Activated T-helper 1 cell treated with anti-CD3 and anti-CD28 coated beads, Interleukin-12 subunit alpha, Interleukin-12 subunit beta, Interleukin-2, Interleukin-4 antibody, amounts not matched to agents 30 ng/mL and 10 ng/mL and 1 ng/mL, durations not matched to agents 14 hours and 24 hours and 36 hours (primary cell): ENCODE measurements at regions not wholly inside any gene's neighbourhood (a gene's known extent, or its start where the extent isn't known, plus 50 kb on each side); places are given as distances from the start of the nearest gene placed in this dataset.

ENCODE experiments used
- DNase-seq: peaks from one replicate; pipeline ENCODE4 v3.0.0; 2021; ENCODE audit warnings: low spot score
- H3K27ac Mint-ChIP-seq: one replicate; pipeline ENCODE4 v1.8.0; 2021; ENCODE audit warnings: mild to moderate bottlenecking, mixed read lengths
- H3K27me3 Mint-ChIP-seq: one replicate; pipeline ENCODE4 v1.8.0; 2022; ENCODE audit warnings: mild to moderate bottlenecking, moderate library complexity, mixed read lengths; ENCODE audit not compliant: insufficient read depth
- H3K36me3 Mint-ChIP-seq: one replicate; pipeline ENCODE4 v1.8.0; 2021; ENCODE audit warnings: low read depth, mixed read lengths
- H3K4me1 Mint-ChIP-seq: one replicate; pipeline ENCODE4 v1.8.0; 2021; ENCODE audit warnings: low read depth, mixed read lengths
- H3K4me3 Mint-ChIP-seq: one replicate; pipeline ENCODE4 v1.8.0; 2021; ENCODE audit warnings: mild to moderate bottlenecking, moderate library complexity, mixed read lengths
- H3K9me3 Mint-ChIP-seq: one replicate; pipeline ENCODE4 v1.8.0; 2021; ENCODE audit warnings: mixed read lengths
- intact Hi-C: fragments of 100-400 bp; cut with micrococcal nuclease; formaldehyde crosslinking; loops from one replicate; pipeline ENCODE4 v1.15.1; 2024

DNA sequence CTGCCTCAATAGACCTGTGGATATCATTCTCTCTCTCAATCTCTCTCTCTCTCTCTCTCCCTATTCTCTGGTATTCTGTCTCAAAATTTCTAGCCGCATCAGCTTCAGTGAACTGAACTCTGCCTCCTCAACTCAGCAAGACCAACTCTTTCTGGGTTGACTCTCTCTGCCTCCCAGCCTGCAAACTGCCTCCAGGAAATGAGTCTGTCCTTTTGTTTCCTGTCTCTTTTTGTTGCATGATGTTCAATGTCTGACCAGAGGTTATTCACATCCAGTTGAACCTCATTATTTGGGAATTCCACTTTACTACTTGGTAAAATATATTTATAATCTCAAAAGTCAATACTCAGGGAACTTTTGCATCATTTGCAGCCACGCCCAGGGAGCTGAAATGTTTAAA lies 682.7 kb upstream of the FZD8 start:
- intact Hi-C loops = no loop called here

DNA sequence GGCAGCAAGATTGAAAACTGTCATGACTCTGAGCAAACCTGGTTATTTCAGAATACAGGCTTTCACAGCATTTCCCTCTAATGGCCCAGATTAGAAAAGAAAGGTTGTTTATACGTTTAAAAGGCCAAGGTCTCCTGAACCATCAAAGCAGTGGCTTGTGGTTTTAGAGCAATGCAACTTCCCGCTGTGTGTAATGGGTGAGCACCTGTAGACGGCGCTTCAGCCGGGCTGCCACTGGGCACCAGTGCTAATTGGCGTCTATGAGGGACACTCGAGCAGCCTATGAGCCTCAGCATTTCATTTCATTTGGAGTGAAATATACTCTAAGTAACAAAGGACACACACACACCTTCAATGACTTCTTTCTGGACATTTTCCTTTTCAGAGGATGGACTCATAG lies 671.0 kb upstream of the FZD8 start:
- Mint-ChIP-seq H3K4me1 (no peaks in the 10 kb centered on the region), H3K27ac (no peak overlapping the region), H3K27me3 (no peaks in the 10 kb centered on the region), H3K4me3 (no peak overlapping the region), H3K9me3 (peaks cover 10% of the 10 kb centered on the region), H3K36me3 (no peaks in the 10 kb centered on the region)
- intact Hi-C loops = no loop called here
- no peak for DNase-seq

More for the DNA sequence above, 682.7 kb upstream of the FZD8 start:
- Mint-ChIP-seq H3K9me3 (peaks cover 20% of the 10 kb centered on the region), H3K4me1 (no peaks in the 10 kb centered on the region), H3K27me3 (no peaks in the 10 kb centered on the region), H3K4me3 (no peak overlapping the region), H3K27ac (no peak overlapping the region), H3K36me3 (no peaks in the 10 kb centered on the region)
- DNase-seq = no peak

DNA sequence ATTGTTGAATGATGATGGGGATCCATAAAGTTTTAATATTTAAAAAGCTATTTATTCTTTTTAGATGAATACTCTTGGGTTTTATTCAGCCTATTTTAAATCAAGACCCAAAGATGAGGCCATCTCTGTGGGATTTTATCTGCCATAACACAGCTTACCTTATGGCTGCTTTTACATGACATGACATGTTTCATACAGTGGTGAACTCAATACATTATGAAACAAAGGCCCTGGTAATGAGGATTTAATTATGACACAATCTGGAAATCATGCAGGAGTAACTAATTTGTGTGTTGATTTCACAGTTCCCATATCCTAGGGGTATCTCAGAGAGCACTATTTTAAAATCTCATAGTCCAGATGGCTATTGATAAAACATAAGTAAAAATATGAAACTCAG lies 661.8 kb upstream of the FZD8 start:
- Mint-ChIP-seq H3K27me3 (no peaks in the 10 kb centered on the region), H3K36me3 (no peaks in the 10 kb centered on the region)
- intact Hi-C loops = no loop called here

DNA sequence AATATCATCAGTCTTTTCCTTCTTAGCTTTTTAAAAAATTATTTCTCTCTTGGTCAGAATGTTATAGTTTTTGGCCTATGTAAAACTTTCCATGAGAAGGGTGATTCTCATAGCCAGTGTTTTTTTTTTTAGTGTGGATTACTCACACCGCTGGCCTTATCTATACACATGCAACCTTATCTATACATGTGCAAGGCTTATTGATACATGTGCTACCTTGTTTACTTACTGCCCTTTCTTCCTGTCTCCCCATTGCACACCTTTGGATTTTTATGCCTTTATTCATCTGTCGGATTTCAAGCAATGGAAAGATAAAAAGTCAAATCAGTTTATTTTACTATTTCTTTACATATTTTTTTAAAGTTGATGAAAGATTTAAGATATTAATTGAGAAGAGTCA lies 660.0 kb upstream of the FZD8 start:
- Mint-ChIP-seq H3K36me3 (no peaks in the 10 kb centered on the region), H3K9me3 (peaks cover 6% of the 10 kb centered on the region), H3K27me3 (no peaks in the 10 kb centered on the region), H3K4me3 (no peak overlapping the region), H3K4me1 (no peaks in the 10 kb centered on the region), H3K27ac (no peak overlapping the region)
- intact Hi-C loops = no loop called here
- DNase-seq = no peak

More for the DNA sequence above, 661.8 kb upstream of the FZD8 start:
- Mint-ChIP-seq H3K27ac (no peak overlapping the region), H3K4me3 (no peak overlapping the region), H3K4me1 (no peaks in the 10 kb centered on the region), H3K9me3 (no peaks in the 10 kb centered on the region)
- DNase-seq = no peak

DNA sequence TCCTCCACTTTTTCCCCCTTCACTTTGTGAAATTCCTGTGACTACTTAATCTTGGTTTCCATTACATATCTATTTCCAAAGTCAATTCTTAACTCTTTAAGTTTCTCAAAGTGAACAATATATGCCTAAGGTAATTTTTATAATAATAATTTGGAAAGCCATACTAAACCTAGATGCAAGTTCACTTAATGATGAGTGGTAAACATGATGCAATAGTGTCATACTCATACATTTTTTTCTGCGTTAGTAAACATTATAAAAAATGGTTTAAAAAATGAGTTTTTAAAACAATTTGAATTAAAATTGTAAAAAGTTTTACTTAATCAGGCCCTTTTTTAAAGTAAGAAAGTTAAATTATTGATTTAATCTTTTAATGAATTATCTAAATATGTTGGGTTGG lies 659.4 kb upstream of the FZD8 start:
- Mint-ChIP-seq H3K36me3 (no peaks in the 10 kb centered on the region), H3K27me3 (no peaks in the 10 kb centered on the region), H3K9me3 (peaks cover 7% of the 10 kb centered on the region), H3K4me1 (no peaks in the 10 kb centered on the region), H3K4me3 (no peak overlapping the region), H3K27ac (no peak overlapping the region)
- no peak for DNase-seq
- intact Hi-C loops = no loop called here

DNA sequence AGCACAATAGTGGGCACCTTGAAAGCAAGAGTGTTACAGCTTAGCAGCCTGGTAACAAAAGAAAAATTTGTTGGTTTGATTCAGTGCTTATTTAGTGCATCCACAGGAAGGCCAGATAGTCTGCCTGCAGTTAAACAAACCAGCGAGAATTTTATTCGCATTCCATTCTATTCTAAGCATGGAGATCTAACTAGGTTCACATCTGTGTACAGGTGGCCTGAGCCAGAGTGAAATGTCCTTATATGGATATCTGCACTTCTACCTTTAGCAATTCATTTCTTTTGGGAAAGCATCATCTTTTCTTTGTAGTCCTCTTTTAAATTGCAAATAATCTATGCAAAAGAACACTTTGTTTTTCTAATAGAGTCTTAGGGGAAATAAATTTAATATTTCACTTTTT lies 659.0 kb upstream of the FZD8 start:
- peaks cover 7% of the 10 kb centered on the region for H3K9me3 Mint-ChIP-seq
- H3K27ac Mint-ChIP-seq = no peak overlapping the region
- no peak overlapping the region for H3K4me3 Mint-ChIP-seq
- DNase-seq = no peak
- H3K36me3 Mint-ChIP-seq = no peaks in the 10 kb centered on the region
- intact Hi-C loops = no loop called here
- H3K4me1 Mint-ChIP-seq = no peaks in the 10 kb centered on the region
- H3K27me3 Mint-ChIP-seq = no peaks in the 10 kb centered on the region

DNA sequence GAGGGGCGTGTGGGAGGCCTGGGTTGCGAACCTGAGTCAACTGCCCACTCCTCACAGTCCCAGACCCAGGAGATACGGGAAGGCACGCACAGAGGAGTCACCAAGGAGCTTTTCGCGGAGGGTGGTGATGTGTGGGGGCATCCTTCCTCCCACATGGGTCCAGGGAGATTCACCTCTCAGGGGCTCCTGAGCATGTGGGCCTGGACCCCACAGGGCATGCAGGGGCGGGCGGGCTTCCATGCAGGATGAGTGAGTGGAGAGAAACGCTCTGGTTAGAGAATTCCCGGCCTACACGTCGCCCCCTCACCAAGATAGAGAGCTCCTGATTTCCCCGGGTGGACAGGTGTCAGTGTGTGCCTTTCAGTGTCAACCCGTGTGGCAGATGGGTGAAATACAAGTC lies 641.7 kb upstream of the FZD8 start:
- Mint-ChIP-seq H3K4me3 (no peak overlapping the region), H3K36me3 (no peaks in the 10 kb centered on the region), H3K27ac (no peak overlapping the region), H3K4me1 (no peaks in the 10 kb centered on the region), H3K27me3 (no peaks in the 10 kb centered on the region), H3K9me3 (peaks cover 40% of the 10 kb centered on the region)
- intact Hi-C loops = no loop called here
- DNase-seq = no peak

DNA sequence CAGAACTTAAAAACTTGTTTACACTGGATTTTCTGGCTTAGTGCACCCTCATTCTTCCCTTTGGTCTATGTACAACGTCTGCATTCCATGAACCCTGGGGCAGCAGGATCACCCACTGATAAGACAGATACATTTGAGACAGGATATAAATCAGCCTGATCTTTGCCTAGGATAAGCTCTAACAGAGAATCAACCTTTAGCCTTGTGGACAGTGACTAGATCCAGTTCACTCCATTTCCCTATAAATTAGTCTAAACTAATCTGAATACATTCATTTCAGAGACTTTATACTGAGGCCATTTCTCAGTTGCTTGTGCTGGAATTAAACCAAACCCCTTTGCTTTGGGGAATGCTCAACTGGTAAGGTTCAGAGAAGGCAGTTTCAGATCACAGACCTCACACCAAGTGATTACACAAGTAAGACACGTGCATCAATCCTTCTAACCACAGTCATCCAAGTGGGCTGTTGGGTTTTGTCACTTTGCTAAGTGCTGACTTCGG lies 639.8 kb upstream of the FZD8 start:
- H3K27me3 Mint-ChIP-seq = no peaks in the 10 kb centered on the region
- H3K36me3 Mint-ChIP-seq = no peaks in the 10 kb centered on the region
- no peak overlapping the region for H3K27ac Mint-ChIP-seq
- H3K9me3 Mint-ChIP-seq = peaks cover 36% of the 10 kb centered on the region
- no peak for DNase-seq
- H3K4me1 Mint-ChIP-seq = no peaks in the 10 kb centered on the region
- no peak overlapping the region for H3K4me3 Mint-ChIP-seq
- intact Hi-C loops = no loop called here

DNA sequence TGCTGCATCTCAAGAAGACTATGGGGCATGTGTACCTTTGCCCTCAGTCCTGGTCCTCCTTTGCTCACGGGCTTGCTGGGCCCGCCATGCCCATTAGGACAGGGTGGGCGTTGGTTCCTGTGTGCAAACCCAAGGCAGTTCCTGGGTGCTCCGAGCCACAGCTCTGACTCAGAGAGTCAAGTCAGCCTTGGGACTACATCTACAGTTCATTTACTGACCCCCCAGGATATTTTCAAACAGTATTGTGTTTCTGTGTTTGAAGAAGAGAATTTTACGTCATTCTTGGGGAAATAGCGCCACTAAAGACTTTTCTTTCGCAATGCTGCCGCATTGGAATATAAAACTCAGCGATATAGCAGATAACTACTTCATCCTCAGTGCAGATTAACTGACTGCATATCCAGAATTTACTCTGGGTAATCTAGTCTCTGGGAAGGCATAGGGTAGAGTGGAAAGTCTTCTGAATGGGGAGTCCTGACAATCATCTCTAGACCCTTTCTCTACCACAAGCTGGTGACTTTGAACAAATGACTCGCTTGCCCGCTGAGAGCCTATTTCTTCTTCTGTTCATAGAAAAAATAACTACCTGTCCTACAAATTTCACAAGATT lies 638.9 kb upstream of the FZD8 start:
- no peak overlapping the region for H3K27ac Mint-ChIP-seq
- no peaks in the 10 kb centered on the region for H3K27me3 Mint-ChIP-seq
- no peaks in the 10 kb centered on the region for H3K4me1 Mint-ChIP-seq
- no peaks in the 10 kb centered on the region for H3K36me3 Mint-ChIP-seq
- no peak for DNase-seq
- peaks cover 41% of the 10 kb centered on the region for H3K9me3 Mint-ChIP-seq
- intact Hi-C loops = no loop called here
- H3K4me3 Mint-ChIP-seq = no peak overlapping the region

DNA sequence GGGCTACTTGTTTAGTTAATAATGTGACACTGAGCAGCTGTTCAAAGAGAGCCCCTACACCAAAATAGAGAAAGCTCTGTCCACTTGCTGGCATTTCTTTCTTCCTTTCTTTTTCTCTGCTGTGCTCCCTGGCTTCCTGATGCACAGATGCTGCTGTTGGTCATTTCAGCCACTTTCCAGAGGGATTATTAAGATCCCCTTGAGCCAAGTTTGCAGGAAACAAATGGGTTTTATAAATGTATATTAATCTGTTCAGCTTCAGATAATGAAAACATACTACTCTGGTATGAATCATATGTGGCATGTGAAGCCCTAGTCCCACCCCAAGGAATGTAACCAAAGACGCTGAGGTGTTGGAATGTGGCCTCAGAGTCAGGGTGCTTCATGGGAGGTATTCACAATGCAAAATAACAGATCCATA lies 638.2 kb upstream of the FZD8 start:
- H3K36me3 Mint-ChIP-seq = no peaks in the 10 kb centered on the region
- no peak overlapping the region for H3K27ac Mint-ChIP-seq
- H3K4me3 Mint-ChIP-seq = no peak overlapping the region
- H3K27me3 Mint-ChIP-seq = no peaks in the 10 kb centered on the region
- intact Hi-C loops = no loop called here
- no peak for DNase-seq
- H3K4me1 Mint-ChIP-seq = no peaks in the 10 kb centered on the region
- H3K9me3 Mint-ChIP-seq = peaks cover 42% of the 10 kb centered on the region

DNA sequence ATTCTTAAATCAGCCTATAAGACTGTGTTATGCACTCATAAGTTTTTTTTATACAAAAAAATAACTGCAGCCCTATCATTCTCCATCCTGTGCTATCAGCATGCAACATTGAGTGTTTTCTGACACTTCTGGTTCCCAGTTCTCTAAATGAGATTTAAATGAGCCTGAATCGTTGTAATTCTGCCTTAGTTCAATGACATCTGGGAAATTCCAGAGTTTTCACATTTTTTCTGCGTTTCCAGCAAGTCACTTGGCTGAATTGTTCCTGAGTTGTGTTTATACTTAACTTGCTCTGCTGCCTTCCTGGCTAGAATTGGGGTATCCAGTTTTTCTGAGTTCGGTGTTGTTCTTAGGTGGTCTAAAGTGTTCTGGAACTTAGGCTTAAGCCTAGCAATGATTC lies 636.1 kb upstream of the FZD8 start:
- Mint-ChIP-seq H3K36me3 (no peaks in the 10 kb centered on the region), H3K9me3 (peaks cover 47% of the 10 kb centered on the region), H3K27ac (no peak overlapping the region), H3K4me1 (no peaks in the 10 kb centered on the region), H3K27me3 (no peaks in the 10 kb centered on the region), H3K4me3 (no peak overlapping the region)
- DNase-seq = no peak
- intact Hi-C loops = no loop called here

DNA sequence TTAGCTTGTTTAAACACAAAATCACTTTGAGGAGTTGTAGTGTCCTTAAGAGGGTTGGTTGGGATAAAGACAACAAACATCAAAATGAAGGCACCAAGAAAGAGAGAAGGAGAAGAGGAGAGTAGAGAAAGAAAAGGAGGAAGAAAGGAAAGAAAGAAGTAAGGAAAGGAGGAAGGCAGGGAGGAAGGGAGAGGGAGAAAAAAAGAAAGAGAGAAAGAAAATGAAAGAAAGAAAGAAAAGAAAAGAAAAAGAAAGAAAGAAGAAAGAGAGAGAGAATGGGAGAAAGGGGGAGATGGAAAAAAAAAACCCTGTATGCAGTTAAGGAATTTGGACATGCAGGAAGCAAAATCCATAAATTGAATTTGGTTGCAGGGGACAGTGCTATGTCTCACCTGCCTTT lies 635.4 kb upstream of the FZD8 start:
- Mint-ChIP-seq H3K4me1 (no peaks in the 10 kb centered on the region), H3K36me3 (no peaks in the 10 kb centered on the region), H3K27ac (no peak overlapping the region), H3K9me3 (peaks cover 45% of the 10 kb centered on the region), H3K4me3 (no peak overlapping the region), H3K27me3 (no peaks in the 10 kb centered on the region)
- intact Hi-C loops = no loop called here
- no peak for DNase-seq

DNA sequence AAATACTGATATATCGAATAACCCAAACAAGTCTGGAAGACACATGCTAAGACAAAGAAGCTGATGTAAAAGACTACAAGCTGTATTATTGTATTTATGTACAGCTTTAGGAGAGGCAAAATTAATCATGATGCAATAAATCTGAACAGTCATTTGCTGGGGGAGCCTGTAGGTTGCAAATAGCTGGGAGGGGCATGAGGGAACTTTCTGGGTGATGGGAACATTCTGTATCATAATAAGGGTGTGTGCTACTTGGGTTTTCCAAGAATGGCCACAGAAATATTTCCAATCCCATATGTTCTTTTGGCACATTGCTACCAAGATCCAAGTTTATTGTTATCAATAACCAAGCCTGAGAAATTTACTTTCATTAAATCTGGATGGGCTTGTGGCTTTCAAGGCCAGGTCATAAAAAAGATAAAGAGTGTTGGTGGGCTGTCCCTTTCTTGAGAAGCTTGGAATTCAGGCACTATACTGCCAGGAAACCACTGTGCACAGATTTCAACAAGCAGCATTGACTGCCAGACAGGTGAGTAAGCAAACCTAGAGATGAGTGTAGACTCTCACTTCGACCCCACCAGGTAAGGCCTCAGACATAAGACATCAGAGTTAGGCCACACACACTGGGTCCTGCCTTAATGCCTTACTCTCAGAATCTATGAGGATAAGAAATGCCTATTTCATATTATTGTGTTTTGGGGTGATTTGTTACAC lies 629.7 kb upstream of the FZD8 start:
- no peaks in the 10 kb centered on the region for H3K27me3 Mint-ChIP-seq
- intact Hi-C loops = no loop called here

More for the DNA sequence above, 629.7 kb upstream of the FZD8 start:
- DNase-seq = no peak
- no peaks in the 10 kb centered on the region for H3K4me1 Mint-ChIP-seq
- no peaks in the 10 kb centered on the region for H3K36me3 Mint-ChIP-seq
- no peak overlapping the region for H3K27ac Mint-ChIP-seq
- no peak overlapping the region for H3K4me3 Mint-ChIP-seq
- H3K9me3 Mint-ChIP-seq = peaks cover 36% of the 10 kb centered on the region
